GM21423 (cell line): ENCODE measurements at regions not wholly inside any gene's neighbourhood (a gene's known extent, or its start where the extent isn't known, plus 50 kb on each side); places are given as distances from the start of the nearest gene placed in this dataset.

Source experiments
- ATAC-seq: cut with Tn5 transposase; IDR thresholded peaks from one replicate; pipeline ENCODE4 v1.9.1; 2021; ENCODE audit warnings: mild to moderate bottlenecking, moderate library complexity; ENCODE audit not compliant: unreplicated experiment

GRCh38 chr21:23706431-23706830, 1900.8 kb downstream of the MRPL39 start:
- no peak for ATAC-seq

DNA sequence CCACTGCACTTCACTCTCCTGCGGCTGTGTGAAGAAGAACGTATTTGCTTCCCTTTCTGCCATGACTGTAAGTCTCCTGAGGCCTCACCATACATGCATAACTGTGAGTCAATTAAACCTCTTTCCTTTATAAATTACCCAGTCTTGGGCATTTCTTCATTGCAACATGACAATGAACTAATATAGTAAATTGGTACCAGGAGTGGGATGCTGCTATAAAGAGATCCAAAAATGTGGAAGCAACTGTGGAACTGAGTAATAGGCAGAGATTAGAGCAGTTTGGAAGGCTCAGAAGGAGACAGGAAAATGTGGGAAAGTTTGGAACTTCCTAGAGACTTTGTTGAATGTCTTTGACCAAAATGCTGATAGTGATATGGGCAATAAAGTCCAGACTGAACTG, 1907.9 kb downstream of the MRPL39 start:
- ATAC-seq = no peak

DNA sequence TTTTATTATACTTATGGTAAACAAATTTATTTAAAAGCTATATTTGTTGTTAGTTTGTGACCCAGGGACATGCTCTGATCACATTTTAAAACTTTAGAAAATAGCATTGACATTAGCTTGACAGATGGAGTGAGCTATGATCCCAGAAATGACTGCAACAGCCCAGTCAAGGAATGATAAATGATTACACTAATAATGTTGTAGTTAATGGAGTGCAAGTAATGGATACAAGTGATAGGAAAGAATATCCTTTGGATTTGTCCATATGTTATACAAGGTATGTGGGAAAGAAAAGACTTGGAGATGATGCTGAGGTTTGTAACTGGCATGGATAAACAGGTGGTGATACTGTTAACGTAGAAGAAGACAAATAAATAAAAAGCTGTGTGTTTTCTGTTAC, 1908.7 kb downstream of the MRPL39 start:
- no peak for ATAC-seq

DNA sequence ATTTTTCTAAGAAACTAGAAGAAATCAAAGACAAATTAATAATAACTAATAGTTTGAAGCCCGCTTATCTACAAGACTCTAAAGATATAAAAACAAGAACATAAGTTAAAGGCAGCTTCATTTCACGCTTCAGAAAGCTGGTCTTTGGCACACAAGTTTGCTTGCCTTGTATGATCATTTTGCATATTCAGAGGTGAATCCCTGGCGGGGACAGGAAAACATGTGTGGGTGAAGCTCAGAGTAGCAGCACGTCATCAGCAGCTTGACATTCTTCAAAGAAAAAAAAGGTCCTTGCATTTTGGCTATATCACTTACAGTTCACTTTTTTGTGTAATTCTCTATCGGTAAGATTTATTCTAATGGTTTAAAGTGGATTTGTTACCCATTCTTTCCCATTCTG, 1911.8 kb downstream of the MRPL39 start:
- no peak for ATAC-seq

GRCh38 chr21:23694390-23694789, 1912.9 kb downstream of the MRPL39 start:
- ATAC-seq = no peak

- no peak for ATAC-seq
These were observed 1917.0 kb downstream of the MRPL39 start for GRCh38 chr21:23690316-23690715.

GRCh38 chr21:23686737-23687523, 1920.4 kb downstream of the MRPL39 start:
- no peak for ATAC-seq

DNA sequence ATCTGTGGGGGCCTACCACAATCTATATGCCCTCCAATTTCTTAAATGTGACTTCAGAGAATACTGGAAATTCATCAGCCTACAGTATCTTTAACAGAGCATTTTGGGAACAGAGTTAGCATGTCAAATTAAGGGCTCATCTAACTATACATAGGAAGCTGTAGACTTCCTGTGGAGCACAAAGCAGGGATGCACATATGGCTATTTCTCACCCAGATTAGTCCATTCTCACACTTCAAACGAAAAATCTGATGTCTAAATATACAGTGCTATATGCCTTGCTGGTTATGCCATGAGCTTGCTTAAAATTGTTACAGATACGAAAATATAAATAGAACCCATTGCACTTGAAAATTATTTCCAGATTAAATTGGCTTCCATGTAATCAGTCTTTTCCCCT, 1922.8 kb downstream of the MRPL39 start:
- no peak for ATAC-seq

GRCh38 chr21:23664193-23664694, 1943.0 kb downstream of the MRPL39 start:
- no peak for ATAC-seq

GRCh38 chr21:23660560-23660959, 1946.7 kb downstream of the MRPL39 start:
- no peak for ATAC-seq

GRCh38 chr21:23644768-23645167, 1962.5 kb downstream of the MRPL39 start:
- no peak for ATAC-seq

DNA sequence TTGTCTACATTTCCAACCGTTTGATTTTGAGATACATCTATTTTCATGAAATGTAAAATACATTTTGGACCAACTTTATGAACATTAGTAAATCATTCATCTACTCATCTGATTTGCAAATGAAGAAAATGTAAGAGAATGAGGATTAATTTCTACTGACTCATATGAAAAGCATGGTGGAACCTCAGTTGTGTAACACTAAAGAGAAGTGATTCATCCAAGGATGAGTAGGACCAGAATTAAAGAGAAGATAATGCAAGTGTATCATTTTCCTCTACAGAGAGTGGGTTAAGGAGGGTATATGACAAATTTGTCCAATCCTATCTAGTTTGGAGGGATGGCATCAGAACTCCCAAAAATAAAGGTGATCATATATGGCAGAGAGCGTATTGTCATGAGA, 1967.6 kb downstream of the MRPL39 start:
- ATAC-seq = no peak

DNA sequence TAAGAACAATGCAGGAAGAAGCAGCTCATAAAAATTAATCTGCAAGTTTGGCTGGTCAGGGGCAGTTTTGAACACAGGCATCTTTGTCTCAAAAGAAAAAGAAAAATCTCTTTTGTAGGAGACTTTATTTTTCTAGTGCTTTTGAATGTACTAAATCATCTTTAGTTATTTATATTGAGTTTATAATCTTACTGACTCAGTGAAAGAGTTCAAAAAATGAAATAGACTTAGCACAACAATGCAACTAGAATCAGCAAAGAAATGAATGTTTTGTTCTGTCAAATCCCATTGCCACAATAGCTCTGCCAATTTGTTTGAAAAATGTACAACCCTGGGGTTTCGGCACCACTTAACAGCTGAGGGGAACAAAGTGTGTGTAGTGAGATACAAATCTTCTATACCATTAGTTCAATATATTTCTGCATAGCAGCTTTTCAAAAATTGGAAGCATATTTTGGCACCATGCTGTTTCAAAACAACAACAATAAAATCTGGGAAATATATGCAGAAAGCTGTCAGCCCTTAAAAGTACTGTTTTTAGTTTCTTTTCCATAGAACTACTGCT, 1969.1 kb downstream of the MRPL39 start:
- ATAC-seq = no peak

DNA sequence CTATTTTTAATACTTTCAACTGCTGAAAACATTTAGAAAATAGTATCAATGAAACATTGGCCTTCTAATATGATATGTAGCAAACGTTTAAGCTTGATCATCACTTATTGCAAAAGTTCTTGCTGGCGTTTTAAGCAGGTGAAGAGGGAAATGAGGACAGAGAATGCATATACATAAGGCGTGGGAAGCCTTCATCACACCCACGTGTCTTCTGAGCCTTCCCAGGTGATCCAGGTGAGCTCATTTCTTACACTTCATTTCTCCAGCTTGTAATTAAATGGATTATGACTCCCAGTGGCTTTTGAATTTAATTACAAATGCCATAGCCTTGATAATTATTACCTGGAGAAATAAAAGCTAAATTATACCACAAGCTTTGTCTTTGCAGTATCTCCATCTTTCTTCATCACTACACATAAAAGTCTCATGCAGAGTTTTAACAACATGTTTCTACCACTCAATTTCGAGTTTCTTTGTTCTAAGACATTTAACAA, 1973.8 kb downstream of the MRPL39 start:
- ATAC-seq = no peak

- ATAC-seq = no peak
These were observed 1983.0 kb downstream of the MRPL39 start for GRCh38 chr21:23624281-23624680.

DNA sequence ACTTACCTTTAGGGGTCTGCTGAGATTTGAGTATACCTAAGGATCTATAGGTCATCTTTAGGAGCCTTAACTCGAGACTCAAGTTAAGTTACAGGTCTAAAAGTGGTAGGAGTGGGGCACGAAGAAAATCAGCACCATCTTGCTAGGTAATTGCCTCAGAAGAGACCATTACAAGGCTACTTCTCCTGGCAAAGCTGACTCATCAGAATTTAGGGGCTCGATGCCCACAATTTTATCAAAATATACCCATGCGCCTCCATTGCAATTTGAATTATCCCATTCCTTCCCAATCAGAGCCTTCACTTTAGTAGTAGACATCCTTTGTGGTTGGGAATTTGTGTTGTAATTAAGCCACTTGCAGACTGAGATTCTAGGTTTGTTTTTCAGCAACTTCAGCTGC, 1994.3 kb downstream of the MRPL39 start:
- ATAC-seq = no peak

- no peak for ATAC-seq
These were observed 1995.1 kb downstream of the MRPL39 start for GRCh38 chr21:23612210-23612609.

GRCh38 chr21:23607782-23608431, 1999.4 kb downstream of the MRPL39 start:
- ATAC-seq = no peak

DNA sequence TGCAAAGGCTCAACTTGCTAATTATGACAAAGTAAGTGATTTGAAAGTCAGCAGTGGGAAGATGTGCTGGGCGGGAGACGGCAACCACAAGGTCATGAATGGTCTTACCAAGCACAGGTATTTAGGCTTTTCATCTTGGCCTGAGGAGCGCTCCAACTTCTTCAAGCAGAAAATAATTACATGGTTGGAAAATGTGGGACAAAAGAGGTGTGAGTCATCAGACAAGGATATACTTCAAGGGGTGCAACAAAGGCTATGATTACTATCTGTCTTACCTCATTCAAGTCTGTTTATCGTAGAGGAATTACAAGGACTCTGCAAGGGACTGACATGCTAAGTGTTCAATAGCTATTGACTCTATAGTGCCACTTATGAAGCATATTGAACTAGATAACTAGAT, 2005.7 kb downstream of the MRPL39 start:
- no peak for ATAC-seq

GRCh38 chr21:23593582-23593981, 2013.7 kb downstream of the MRPL39 start:
- ATAC-seq = no peak

GRCh38 chr21:23585419-23585818, 2021.9 kb downstream of the MRPL39 start:
- no peak for ATAC-seq

DNA sequence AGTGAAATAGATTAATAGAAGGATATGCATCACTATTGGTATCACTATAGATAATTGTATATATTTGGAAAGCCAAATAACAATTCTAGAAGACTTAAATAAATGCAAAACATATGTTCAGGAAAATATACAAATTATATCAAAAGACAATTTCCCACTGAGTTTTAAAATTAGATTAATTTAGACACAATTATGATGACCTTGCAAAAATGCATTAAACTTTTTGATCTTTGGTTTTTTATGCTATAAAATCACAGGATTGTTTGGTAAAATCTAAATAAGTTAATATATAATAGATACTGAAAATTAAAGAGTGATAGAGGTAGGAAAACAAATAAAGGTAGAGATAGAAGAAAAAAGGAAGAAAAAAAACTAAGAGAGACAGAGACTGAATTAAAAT, 2027.7 kb downstream of the MRPL39 start:
- no peak for ATAC-seq
